NCI-H510A (cell line): ENCODE measurements at regions not wholly inside any gene's neighbourhood (a gene's known extent, or its start where the extent isn't known, plus 50 kb on each side); places are given as distances from the start of the nearest gene placed in this dataset.

Experiments used
- DNase-seq: peaks from one replicate; lab custom pipeline; 2025; lab: John Stamatoyannopoulos, UW

DNA sequence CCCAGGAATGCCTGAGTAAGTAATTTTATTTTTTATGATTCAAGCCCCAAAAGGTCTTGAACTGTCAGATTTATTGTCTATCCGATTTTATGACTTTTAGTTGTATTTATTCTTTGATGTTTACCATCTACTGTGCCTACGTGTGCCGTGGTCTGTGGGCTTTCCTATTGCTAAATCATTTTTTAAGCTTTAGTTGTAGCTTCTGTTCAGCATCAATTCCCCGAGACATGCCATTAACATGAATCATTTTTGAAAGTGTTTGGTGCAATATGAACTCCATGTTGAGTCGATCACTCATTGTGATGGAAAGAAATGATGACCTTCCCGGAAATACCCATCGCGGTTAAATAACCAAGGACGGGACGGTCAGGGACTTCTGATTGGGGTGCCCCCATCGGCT lies 268.7 kb upstream of the THRB start:
- no peak for DNase-seq

DNA sequence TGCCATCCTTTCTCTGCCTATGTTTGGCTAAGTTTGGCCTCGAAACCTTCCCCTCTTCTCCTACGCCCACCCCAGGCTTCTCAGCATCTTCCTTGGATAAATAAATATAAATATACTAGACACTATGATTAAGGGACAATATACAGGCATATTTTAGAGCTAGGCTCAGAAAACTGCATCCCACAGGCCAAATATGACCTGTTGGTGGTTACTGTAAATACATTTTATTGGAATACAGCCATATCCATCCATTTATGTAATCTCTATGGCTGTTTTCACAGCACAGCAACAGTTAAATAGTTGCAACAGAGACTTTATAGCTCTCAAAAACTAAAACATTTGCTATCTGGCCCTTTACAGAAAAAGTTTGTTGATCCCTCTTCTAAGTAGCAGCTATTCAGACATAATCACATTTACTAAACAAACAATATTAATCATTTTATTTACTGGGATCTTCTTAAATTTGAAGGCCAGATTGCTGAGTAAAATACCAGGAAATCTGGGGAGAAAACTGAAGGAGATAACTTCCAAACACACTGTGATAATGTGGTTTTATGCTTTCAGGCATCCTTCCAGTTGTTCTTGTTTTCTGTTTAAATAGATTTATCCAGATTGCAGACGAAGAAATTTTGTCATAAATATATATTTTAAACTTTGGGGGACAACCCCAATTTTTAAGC lies 269.7 kb upstream of the THRB start:
- DNase-seq, result no peak

DNA sequence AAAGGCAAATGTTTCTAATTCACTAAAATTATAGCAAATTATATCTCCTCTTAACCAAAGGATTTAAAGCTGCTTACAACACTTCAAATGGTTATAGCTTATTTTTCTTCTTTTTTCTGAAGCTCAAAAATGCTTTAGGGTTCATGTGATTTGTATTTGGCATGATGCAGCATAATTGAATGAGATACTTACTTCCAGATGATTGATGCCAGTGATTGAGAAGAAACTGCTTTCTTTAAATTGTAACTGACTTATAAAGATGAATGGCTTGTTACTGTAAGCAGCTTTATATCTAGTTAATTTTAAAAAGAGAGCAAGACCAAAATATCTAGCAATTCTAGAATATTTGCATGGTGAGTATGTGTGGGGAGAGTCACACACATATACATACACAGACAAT lies 270.7 kb upstream of the THRB start:
- DNase-seq, result no peak

DNA sequence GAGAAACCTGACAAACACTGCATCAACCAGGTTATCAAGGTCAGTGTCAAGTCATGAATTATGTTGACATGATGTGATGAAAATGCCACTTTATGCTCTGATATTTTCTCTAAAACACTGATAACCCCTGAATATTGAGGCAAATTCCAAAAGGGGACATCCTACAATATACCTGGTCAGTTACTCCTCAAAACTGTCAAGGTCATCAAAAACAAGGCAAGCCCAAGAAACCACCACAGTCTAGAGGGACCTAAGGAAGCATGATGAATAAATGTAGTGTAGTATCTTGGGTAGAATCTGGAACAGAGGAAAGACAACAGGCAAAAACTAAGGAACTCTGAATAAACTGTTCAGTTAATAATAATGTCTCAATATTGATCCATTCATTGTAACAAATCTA lies 275.3 kb upstream of the THRB start:
- DNase-seq, result no peak

DNA sequence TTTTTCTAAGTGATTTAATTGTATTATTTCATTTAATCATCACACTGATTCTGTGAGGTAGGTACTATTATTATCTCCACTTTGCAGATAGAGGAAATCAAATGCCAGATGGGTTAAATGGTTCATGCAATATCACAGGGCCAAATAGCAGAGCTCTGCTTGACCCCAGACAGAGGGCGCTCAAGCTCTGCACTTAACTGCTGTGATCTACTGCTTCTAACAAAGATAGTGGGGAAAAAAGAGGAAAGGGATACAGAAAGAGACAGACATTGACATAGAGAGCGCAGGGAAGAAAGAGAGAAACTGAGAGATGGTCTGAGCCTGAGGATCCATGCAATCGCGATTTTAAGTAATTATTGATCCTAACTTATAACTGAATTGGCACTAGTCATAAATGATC lies 279.1 kb upstream of the THRB start:
- no peak for DNase-seq

DNA sequence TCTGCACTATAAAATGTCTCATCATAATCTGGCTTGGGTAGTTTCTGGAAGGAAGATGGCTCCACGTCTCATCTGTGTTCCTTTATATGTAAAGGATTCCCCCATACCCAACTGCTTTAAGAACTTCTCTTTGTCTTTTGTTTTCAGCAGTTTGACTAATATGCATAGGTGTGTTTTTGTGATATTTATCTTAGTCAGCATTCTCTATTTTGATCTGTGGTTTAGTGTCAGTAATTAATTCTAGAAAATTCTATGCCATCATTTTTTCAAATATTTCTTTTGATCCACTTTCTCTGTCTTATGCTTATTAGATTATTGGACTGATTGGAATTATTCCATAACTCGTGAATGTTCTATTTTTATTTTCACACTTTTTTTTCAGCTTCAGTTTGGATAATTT lies 286.3 kb upstream of the THRB start:
- no peak for DNase-seq

DNA sequence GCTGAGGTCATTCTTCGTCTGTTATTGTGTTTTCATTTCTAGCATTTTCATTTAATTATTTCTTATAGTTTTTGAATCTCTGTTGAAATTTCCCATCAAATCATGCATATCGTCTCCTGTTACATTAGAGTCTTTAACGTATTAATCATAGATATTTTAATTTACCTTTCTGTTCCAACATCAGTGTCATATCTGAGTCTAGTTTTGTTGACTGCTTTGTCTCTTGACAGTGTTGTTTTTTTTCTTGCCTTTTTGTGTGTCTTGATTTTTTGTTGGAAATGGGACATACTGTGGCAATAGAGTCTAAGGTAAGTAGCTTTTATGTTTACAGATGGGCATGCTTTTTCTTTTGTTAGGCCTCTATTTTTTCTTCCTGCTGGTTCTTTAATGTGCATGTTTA lies 286.8 kb upstream of the THRB start:
- DNase-seq, result no peak

DNA sequence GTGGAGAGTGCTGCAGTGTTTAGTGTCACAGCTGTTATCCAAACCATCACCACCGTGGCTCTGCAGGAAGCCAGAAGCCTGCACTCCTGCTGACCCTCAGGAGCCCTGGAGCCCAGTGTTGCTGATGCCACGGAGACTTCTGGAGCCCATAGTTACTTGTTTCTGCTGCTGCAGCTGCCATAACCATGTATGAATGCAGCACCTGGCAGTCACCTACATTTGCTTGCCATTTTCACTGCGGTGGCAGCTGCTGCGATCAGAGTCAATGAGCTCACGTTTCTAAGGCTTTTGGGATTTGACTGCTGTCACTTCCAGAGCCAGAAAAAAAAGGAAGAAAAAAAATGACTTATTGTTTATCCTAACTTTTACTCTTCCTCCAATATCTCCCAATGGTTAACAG lies 299.2 kb upstream of the THRB start:
- no peak for DNase-seq

DNA sequence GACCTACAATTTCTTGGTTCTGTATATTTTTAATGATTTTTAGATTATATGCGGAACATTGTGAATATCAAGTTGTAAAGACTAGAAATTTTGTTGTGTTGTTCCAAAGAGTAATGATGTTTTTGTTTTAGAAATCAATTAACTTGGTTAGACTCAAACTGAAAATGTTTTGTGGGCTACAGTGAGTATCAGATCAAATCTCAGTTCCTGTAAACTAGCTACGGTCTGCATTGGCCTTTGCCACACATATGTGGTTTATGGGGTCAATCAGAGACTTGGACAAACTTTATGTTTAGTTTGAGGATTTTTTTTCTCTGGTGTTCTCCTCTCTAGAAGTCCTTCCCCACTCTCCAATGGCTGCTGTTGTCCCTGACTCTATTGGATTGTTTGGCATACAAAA lies 308.0 kb upstream of the THRB start:
- no peak for DNase-seq

DNA sequence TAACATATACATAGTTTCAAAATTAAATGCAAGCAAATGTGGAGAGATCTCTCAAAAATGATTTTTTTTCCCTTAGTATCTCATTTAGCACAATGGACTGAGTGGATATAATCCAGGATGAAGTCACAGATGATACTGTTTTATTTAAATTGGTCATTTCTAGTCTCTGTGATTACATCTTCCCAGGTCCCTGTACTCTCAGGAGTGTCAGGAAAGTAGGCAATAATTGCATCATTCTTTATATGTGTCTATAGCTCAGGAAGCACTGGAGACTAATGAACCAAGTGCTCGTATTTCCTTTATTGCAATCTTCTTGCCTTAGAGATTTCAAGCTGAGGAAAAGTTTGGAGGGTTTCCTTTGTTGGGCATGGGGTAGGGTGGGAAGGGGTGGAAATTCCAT lies 309.4 kb upstream of the THRB start:
- no peak for DNase-seq

DNA sequence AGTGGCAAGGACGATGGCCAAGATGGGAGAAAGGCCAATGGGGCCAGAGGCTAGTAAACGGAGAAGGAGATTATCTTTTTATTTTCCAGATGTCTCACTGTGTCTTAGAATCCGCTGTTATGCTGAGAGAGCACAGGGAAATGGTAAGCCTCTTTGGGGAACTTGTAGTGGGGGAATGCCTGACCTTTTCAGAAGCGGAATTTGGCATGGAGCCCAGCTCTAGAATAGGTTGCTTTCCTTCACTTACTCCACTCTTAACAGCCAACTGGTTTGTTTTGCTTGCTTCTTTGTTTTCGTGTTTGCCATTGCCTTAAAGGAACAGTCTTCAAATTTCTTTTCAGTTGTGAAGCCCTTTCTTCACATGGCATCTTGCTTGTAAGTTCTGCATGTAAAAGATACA lies 316.2 kb upstream of the THRB start:
- DNase-seq, result no peak

DNA sequence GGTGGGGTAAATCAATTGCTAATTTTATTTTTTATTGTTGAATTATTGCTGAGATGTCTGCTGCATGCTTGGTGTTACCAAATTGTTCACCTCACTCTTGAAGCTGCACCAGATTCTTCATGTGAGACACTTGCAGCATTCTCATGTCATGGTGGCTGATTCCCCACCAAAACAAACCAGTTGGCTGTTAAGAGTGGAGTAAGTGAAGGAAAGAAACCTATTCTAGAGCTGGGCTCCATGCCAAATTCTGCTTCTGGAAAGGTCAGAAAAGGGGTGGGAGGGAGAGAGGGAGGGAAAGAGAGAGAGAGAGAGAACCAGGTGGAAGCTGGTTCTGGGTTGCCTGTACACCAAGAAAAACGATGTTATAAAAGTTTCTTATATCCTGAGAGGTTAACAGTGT lies 317.5 kb upstream of the THRB start:
- DNase-seq, result no peak

DNA sequence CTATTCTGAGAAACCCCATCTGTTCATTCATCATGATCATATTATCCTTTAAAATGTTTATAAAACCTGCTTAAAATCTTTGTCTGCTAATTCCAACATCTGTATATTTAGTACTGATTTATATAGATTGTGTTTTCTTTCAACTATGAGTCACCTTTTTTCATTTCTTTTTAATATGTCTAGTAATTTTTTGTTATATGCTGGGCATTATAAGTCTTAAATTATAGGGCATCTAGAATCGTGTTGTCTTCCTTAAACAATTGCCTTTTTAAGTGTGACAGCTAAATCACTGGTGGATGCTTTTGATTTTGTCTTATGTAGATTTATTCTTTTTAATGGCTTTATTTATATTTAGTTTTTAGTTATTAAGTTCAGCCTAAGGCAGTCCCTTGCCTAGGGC lies 323.4 kb upstream of the THRB start:
- no peak for DNase-seq

DNA sequence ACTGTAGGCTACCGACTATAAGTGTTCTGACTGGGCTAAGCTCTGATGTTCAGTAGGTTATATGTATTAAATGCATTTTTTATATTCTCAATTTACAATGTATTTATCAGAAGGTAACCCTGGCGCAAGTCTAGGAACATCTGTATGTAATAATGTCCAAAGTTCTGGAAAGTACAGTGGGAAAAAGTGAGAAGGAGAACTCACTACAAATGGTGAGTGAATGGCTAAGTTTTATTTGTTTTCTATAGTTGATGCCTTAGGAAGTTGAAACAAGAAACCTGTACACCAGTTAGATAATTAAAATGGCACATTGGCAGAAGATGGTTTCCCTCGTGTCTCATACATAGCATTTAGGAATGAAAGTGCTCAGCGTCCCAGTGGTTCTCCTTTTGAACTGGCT lies 333.4 kb upstream of the THRB start:
- DNase-seq, result no peak

DNA sequence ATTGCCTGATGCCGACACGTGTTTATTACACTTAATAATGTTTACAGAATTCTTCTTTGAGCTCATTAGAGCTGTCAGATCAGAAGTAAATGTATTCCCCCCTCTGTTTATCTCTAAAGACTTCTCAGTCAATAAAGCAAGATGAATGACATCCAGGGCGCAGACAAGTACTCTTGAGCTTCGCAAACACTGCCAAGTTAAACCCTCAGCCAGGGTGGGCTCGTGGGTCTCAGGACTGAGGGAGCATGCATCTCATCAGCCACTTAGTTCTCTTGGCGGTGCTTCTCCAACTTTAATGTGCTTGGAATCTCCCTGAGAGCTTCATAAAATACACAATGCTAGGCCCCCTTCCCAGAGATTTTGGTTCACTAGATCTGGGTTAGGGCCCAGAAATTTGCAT lies 333.9 kb upstream of the THRB start:
- no peak for DNase-seq

DNA sequence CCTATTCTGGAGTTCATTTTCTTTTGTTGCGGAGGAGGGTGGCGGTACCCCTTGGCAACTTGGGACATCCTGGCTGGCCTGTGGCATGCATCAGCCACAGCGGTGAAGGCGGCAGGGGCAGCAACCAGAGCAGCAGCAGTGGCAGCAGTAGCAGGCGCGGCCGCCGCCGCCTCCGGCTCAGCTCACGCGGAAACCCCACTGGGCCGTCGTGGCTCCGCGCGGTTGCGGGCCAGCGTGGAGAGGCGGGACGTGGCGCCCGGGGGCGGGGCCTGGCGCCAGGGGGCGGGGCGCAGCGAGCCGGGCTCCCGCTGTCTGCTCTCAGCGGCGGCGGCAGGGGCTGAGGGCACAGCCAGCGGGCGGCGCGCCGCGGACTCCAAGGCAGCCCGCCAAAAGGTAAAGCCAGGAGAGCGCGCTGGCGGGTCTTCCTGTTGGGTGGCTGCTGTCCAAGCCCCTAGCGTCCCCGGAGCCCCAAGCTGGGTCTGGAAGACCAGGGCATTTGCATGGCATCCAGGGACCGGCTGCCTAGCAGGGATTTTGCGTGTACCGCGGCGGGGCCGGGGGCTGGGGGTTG lies 334.4 kb upstream of the THRB start:
- DNase-seq, result no peak

DNA sequence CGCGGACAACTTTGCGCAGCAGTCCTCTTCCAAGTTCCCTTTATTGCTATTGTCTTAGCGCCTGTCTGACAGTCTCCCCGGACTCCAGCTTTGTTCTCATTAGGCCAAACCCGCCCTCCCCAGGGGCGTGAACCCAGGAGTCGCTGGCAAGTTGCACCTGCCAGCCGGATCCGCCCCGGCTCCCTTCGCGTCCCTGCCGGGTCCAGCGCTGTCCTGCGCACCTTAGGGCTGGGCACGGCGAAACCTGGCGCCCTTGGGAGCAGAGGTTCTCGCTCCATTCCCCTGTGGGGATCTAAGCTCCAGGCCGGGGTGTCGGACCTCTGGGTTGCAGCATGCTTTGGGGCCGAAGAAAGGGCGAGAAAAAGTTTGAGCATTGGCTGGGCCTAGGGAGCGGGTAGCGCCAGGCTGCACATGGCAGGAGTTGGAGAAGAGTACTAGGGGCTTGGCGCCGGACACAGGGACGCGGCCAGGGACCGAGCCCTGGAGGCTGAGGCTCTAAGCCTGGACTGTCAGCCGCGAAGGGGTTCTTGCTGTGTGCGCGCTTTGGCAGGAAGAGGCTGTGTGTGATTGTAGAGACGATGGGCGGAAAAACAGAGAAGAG lies 335.1 kb upstream of the THRB start:
- no peak for DNase-seq

DNA sequence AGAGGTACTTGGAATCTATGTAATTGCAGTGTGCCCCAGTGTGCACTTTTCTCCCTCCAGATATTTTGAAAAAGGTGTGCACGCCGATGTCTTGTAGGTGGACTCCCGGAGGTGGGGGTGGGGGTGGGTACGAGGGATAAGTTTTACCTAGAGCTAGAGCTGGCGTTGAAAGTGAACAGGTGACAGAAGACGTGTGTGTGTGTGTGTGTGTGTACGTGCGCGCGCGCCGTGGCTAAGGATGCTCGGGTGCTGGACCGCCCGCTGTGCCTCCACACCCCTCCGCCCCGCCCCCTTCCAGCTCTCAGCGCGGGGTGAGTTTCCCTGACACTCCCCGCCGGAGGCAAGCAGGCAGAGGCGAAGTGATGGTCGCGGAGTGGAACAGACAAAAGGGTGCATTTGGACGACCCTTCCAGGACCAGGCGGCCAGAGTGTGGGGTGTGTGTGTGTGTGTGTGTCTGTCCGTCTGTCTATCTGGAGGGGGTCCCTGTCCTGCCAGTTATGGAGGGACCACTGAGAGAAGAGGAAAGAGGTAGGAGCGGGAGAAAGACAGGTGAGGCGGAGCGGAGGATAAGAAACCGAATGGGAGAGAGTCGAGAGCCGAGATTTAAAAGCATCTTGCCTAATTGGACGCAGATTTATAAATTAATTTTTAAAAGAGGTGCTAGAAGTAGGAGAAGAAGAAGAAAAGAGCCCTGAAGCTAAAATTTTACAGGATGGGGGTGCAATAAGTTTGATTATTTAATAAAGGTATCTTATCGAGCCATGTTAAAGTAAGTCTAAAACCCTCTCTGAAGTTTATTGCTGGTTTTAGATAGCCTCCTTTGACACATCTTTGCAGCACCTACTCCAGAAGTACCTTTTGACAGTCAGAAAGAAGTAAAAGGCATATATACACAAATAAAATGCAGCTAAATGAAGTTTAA lies 335.8 kb upstream of the THRB start:
- no peak for DNase-seq

DNA sequence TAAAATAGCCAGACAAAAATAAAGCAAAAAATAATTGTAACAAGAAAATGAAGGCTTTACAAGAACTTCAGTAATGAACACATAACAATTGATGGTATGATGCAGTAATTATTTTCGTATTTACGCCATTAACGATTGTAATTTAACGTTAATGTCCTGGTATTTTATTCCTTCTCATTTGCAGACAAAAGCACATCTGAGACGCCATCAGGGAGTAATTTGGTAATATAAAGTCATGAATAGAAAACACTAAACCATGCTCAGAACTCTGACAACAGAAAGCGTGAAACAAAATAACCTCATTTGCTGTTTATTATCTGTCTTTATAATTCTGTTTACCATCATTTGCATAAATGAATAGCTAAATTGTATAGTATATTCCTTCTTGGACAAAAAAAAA lies 336.6 kb upstream of the THRB start:
- no peak for DNase-seq

DNA sequence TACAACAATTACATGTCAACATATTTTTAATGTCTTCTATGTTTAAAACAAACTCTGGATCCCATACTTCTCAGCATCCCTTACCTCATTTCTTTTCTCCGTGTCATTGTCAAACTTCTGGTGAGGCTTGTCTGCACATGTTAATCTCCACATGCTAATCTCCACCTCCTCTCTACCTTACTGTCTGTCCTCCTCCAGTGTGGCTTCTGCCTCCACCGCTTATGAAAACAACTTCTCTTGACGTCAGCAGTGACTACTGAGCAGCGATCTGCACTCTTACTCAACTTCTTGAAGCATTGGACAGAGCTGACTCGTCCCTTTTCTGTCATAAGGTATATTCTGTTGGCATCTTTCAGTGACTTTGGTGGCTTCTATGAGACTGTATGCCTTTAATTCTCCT lies 338.2 kb upstream of the THRB start:
- DNase-seq, result no peak

DNA sequence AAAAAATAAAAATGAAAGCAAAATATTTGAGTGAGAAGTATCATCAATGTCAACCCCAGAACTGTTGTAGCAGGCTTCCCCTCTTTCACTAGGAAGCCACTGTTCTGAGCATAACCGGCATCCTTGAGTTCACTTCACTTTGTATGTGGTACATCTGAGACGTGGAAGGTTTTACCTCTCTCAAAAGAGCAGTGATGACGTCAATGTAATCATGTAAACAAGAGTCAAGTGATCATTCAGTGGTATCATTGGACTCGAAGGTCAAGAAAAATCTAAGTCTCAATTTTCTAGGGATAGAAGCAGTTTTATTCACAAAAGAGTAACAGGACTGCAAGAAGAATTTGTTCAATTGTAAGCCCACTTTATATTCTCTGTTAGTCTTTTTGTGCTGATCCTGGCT lies 339.8 kb upstream of the THRB start:
- DNase-seq, result no peak

DNA sequence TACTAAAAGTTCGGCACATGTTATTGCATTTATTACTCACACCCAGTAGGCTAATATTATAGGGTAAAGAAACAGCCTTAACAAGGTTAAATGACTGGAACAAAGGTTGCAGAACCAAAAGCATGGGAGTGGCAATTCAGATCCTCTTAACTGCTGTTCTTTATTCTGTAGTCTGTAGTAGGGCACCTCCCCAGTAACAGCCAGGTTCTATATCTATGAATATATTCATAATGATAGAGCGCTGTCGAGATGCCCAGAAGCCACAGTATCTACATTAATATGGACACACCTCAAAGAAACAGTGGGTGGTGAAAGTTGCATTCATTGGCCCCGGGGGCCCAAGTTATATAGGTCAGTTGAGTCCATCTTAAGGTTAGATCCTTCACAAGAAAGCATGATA lies 340.9 kb upstream of the THRB start:
- no peak for DNase-seq

DNA sequence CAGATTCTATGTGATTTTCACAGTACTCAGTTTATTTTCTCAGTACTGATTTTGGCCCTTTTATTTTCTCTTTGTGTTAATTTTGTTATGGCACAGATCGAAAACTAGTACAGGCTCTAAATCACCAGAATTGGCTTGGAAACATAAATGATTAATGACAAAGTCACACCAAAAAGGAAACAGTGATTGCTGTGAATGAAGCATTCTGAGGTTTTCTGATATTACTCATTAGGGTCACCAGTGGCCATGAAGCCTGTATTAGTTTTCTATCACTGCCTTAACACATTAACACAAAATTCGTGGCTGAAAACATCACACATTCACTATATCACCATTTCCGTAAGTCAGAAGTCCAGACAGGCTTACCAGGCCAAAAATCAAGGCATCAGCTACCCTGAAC lies 343.0 kb upstream of the THRB start:
- DNase-seq, result no peak
